Ishikawa (cell line): ENCODE measurements at regions not wholly inside any gene's neighbourhood (a gene's known extent, or its start where the extent isn't known, plus 50 kb on each side); places are given as distances from the start of the nearest gene placed in this dataset.

Experiments used
- FOXM1 ChIP-seq: IDR thresholded peaks from 2 replicates; pipeline ENCODE4 v1.6.1; 2012; ENCODE audit warnings: low read depth, borderline replicate concordance
- RAD21 ChIP-seq: IDR thresholded peaks from 2 replicates; pipeline ENCODE4 v1.6.1; 2012; ENCODE audit warnings: low read depth
- REST ChIP-seq: IDR thresholded peaks from 2 replicates; pipeline ENCODE4 v1.6.1; 2012; ENCODE audit warnings: low read depth, mild to moderate bottlenecking
- YY1 ChIP-seq: IDR thresholded peaks from 2 replicates; pipeline ENCODE4 v1.6.1; 2012; ENCODE audit warnings: low read depth

- no peak for TF ChIP-seq FOXM1
- no peak for TF ChIP-seq RAD21
- no peak for TF ChIP-seq REST
- no peak for TF ChIP-seq YY1
These were observed 67.8 kb downstream of the IGLL1 start for GRCh38 chr22:23512348-23512705.
